GM21360 (cell line): ENCODE measurements at regions not wholly inside any gene's neighbourhood (a gene's known extent, or its start where the extent isn't known, plus 50 kb on each side); places are given as distances from the start of the nearest gene placed in this dataset.

Source experiments
- ATAC-seq: cut with Tn5 transposase; IDR thresholded peaks from one replicate; pipeline ENCODE4 v1.9.1; 2021; ENCODE audit warnings: mild to moderate bottlenecking, moderate library complexity; ENCODE audit not compliant: unreplicated experiment

DNA sequence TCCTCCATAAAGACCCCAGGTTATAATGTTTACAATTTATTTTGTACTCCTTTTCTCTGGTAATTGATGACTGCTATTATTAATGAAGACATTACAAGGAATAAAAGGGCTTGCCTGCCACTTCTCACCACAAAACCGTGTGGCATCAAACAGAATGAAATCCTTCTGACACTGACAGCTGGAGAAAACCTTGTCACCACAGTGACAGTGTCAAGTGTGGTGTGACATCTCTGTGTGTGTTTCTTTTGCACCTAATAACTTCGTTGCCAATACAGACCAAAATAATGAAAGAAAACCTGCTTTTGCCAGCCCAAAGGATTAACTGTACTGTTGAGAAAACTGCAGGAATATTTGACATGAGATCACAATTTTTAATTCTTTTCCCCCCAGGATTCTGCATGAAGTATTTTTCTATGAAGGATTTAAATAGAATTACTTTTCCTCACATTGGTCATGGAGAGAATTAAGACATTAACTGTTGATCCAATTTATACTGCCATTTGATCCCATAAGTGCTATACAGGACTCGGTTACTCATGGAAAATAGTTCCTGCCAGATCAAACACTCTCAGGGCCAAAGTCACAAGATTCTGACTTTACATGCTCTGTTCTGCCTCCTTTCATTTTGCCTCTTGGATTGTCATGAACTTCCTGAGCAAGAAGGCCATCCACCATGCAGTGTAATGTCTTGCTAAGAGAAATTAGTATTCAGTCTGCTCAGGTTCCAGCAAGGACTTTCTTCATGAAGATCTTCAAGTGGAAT, 60.4 kb upstream of the IFNG-AS1 start:
- ATAC-seq: no peak

DNA sequence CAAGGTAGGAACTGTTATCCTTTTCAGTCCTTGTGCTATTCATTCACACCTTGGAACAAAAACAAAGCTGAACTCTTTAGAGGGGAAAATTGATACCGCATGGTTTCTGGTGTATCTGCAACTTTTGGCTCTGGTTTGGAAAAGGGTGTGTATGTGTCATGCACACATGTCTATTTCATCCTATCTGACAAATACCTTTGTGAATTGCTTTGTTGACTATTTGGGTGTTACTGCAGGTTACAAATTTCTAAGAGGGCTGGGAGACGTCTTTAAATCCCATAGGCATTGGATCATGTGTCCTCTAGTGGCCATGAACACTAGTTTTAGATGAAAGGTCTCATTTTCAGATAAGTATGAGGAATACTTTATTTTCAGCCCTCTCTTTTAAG, 59.9 kb upstream of the IFNG-AS1 start:
- ATAC-seq: no peak

DNA sequence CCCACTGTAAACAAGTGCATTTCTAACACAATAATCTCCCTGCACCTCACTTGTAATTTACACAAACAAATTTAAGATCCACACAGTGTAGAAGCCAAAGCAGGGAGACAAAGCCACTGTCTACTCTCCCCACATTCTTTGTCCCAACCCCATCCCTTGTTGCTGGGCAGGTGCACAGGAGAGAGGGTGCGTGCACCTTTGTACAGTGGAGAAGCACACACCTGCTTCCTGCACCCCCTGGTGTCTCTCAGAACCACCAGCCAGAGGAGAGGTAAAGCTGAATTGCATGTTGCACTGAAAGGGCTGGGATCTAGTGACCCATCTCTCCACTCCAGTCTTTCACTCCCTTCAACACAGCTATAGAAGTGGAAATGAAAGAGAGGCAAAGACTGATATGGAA, 51.4 kb upstream of the IFNG-AS1 start:
- ATAC-seq: no peak
